ENCODE measurements at regions not wholly inside any gene's neighbourhood (a gene's known extent, or its start where the extent isn't known, plus 50 kb on each side); places are given as distances from the start of the nearest gene placed in this dataset.

DNA sequence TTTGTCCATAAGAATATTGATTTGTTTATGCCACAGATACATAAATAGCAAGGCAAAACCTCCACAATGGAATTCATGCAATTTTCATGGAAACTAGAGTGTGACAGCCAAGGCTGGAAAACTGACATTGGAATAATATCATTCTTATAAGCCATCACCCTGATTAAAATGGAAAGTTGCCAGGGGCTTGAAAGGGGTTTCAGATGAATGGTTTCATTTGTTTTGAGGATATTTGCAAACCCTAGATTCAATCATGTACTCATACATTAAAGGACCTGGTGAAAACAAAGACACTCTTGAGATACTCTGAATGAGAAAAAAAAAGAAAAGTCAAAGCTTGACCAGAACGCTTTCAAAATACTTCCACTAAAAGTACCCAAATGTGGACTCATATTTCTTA is 205.7 kb downstream of the DIO2 start:
- Mint-ChIP-seq H3K27ac (no peak overlapping the region), H3K4me3 (no peak overlapping the region)

DNA sequence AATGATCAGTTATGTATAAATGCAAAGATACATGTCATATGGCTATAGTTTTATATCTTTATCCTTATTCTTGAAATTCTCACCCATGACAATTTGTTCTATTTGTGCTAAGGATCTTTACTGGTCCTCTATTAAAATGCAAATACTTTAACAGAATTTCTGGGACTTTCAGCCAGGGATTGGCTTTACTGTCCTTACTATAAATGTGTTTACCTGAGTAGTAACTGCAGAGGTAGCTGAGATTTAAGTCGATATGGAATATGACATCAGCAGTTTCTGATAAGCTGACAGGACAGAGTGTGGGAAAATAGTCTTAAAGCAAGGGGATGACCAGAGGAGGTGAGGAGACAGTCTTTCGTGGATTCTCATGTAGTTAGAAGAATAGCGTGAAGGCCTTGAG is 206.4 kb downstream of the DIO2 start:
- Histone ChIP-seq H3F3A (ENCODE audit: low read depth) (no peaks in the 10 kb centered on the region), H3K79me2 (ENCODE audit: low read depth) (no peaks in the 10 kb centered on the region), H3K36me3 (no peaks in the 10 kb centered on the region), H2AFZ (replicated peaks) (no peak overlapping the region), H3K4me1 (peaks cover 18% of the 10 kb centered on the region), H3K4me2 (no peak overlapping the region), H3K9ac (no peak overlapping the region), H3K27ac (no peak overlapping the region), H3K27me3 (peaks cover 18% of the 10 kb centered on the region), H3K9me3 (ENCODE audit: low read depth) (no peaks in the 10 kb centered on the region), H4K20me1 (ENCODE audit: low read depth) (no peaks in the 10 kb centered on the region), H3K4me3 (no peak overlapping the region)
- Mint-ChIP-seq H3K27ac (no peak overlapping the region), H3K9me3 (peaks cover 5% of the 10 kb centered on the region), H3K4me3 (no peak overlapping the region), H3K4me1 (no peaks in the 10 kb centered on the region), H3K27me3 (ENCODE audit: insufficient read depth, low read depth) (peaks cover 4% of the 10 kb centered on the region), H3K36me3 (no peaks in the 10 kb centered on the region)
- no peak for DNase-seq (ENCODE audit: low spot score)
- TF ChIP-seq EZH2phosphoT487 (IDR thresholded peaks at IDR 0.05), result no peak
- no peak for TF ChIP-seq EZH2 (IDR thresholded peaks at IDR 0.05)
- TF ChIP-seq, protein P1, sequence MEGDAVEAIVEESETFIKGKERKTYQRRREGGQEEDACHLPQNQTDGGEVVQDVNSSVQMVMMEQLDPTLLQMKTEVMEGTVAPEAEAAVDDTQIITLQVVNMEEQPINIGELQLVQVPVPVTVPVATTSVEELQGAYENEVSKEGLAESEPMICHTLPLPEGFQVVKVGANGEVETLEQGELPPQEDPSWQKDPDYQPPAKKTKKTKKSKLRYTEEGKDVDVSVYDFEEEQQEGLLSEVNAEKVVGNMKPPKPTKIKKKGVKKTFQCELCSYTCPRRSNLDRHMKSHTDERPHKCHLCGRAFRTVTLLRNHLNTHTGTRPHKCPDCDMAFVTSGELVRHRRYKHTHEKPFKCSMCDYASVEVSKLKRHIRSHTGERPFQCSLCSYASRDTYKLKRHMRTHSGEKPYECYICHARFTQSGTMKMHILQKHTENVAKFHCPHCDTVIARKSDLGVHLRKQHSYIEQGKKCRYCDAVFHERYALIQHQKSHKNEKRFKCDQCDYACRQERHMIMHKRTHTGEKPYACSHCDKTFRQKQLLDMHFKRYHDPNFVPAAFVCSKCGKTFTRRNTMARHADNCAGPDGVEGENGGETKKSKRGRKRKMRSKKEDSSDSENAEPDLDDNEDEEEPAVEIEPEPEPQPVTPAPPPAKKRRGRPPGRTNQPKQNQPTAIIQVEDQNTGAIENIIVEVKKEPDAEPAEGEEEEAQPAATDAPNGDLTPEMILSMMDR (IDR thresholded peaks at IDR 0.05), result no peak

More for the DNA sequence above, 205.7 kb downstream of the DIO2 start:
- Histone ChIP-seq H3K4me2 (no peak overlapping the region), H3K4me1 (peaks cover 18% of the 10 kb centered on the region), H3K27ac (no peak overlapping the region), H3K79me2 (ENCODE audit: low read depth) (no peaks in the 10 kb centered on the region), H2AFZ (replicated peaks) (no peak overlapping the region), H3K9ac (no peak overlapping the region), H3K36me3 (no peaks in the 10 kb centered on the region), H3K4me3 (no peak overlapping the region), H3K27me3 (peaks cover 18% of the 10 kb centered on the region), H3F3A (ENCODE audit: low read depth) (no peaks in the 10 kb centered on the region), H4K20me1 (ENCODE audit: low read depth) (no peaks in the 10 kb centered on the region), H3K9me3 (ENCODE audit: low read depth) (no peaks in the 10 kb centered on the region)
- H3K4me1 Mint-ChIP-seq, result no peaks in the 10 kb centered on the region
- H3K9me3 Mint-ChIP-seq, result no peaks in the 10 kb centered on the region
- TF ChIP-seq EZH2phosphoT487 (IDR thresholded peaks at IDR 0.05) (no peak), EZH2 (IDR thresholded peaks at IDR 0.05) (no peak)
- TF ChIP-seq, protein P1 (IDR thresholded peaks at IDR 0.05), result no peak
- peaks cover 2% of the 10 kb centered on the region for H3K27me3 Mint-ChIP-seq (ENCODE audit: insufficient read depth, low read depth)
- H3K36me3 Mint-ChIP-seq, result no peaks in the 10 kb centered on the region
- no peak for DNase-seq (ENCODE audit: low spot score)

DNA sequence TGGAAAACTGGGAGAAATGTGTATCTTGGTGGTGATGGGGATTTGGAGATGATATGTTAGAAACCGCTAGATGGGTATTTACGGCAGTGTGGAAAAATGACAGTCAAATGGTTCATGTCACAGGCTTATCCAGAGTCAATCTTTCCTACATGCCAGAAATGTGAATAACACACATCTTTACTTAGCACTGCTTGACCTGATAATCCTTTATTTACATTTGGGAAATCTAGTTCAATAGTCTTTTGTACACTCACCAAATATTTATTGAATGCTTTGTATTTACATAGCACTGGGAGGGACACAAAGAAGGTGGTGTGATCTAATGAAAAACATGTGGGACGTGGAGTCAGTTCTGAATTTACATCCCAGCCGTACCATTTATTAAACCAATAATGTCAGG is 208.2 kb downstream of the DIO2 start:
- Histone ChIP-seq H3K27ac (no peak overlapping the region), H3K36me3 (no peaks in the 10 kb centered on the region), H3K9me3 (ENCODE audit: low read depth) (no peaks in the 10 kb centered on the region), H3K4me3 (no peak overlapping the region), H3K9ac (no peak overlapping the region), H3K4me1 (peaks cover 5% of the 10 kb centered on the region), H4K20me1 (ENCODE audit: low read depth) (no peaks in the 10 kb centered on the region), H3K4me2 (no peak overlapping the region), H3K27me3 (peaks cover 26% of the 10 kb centered on the region), H3F3A (ENCODE audit: low read depth) (no peaks in the 10 kb centered on the region), H2AFZ (replicated peaks) (no peak overlapping the region), H3K79me2 (ENCODE audit: low read depth) (no peaks in the 10 kb centered on the region)
- TF ChIP-seq, protein P1 (IDR thresholded peaks at IDR 0.05), result no peak
- no peak for TF ChIP-seq EZH2 (IDR thresholded peaks at IDR 0.05)
- TF ChIP-seq EZH2phosphoT487 (IDR thresholded peaks at IDR 0.05), result no peak
- Mint-ChIP-seq H3K27me3 (ENCODE audit: insufficient read depth, low read depth) (peaks cover 7% of the 10 kb centered on the region), H3K4me3 (no peak overlapping the region), H3K27ac (no peak overlapping the region), H3K9me3 (peaks cover 5% of the 10 kb centered on the region), H3K4me1 (no peaks in the 10 kb centered on the region), H3K36me3 (no peaks in the 10 kb centered on the region)
- DNase-seq (ENCODE audit: low spot score), result no peak
